SIG-M5 treated with dmso at 0.1 percent for 504 hours (cell line): ENCODE measurements at regions not wholly inside any gene's neighbourhood (a gene's known extent, or its start where the extent isn't known, plus 50 kb on each side); places are given as distances from the start of the nearest gene placed in this dataset.

Experiments used
- DNase-seq: peaks from one replicate; lab custom pipeline; 2025; ENCODE audit not compliant: unreplicated experiment; lab: John Stamatoyannopoulos, UW

DNA sequence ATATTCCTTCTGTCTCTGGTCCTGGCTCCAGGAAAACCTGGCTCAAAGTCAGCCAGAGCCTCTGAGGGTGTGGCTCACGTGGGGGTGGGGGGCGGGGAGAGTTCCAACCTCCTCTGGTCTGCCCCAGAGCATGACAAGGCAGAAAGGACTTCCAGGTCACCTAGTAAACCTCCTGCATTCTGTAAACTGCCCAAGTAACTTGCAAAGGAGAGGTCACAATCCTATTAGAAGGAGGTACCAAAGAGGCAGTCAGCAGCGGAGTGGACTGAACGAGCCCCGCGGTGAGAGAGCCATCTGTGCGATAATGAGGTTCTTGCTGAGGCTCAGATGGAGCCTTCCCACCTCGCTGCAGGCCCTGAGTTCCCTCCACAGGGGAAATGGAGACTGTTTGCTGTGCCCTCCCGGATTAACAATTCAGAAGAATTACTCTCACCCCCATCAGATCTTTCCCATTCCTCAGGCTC lies 58.9 kb upstream of the GATA6 start:
- DNase-seq, result no peak

DNA sequence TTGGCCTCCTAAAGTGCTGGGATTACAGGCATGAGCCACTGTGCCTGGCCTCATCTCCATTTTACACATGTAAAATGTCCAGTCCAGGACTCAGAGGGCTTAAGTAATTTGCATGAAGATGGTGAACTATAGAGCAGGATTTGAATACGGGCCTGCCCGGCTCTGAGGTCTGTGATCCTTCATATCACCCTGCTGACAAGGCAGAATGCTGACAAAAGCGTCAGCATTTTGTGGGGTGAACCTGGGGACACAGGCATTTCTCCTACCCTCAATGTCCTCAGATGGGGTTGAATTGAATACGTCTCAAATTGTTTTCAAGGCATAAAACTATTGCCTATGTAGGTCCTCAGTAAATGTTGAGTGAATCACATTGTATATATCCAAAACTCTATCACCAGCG lies 57.2 kb upstream of the GATA6 start:
- DNase-seq, result no peak

DNA sequence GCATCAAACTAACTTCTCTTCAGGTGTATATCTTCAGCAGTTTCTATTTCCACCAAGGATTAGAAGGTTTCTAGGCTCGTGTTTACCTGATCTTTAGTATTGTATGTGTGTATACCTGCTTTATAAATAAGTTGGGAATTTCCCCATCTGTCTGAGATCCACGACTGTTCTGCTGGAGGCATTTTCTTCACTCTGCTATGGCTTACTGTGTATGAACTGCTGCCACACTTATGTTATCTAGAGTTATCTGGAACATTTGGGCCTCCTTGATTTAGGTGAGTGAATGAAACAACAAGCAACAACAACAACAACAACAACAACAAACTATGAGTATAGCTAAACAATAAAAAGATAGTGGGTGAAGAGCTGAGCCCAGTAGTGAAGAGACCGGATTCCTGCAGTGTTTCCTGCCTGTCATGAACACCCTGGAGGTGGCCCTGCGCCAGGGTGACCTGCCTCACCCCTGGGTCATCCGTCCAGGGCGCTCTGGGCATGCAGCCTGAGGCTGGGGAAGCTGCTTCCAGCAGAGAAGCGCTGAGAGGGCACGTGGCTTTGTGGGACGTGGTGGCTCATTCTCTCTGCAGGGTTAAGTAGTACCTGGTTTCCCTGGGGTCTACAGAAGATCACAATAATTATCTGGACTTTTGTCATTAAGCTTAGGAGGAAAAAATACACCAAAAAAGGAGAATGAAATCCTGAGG lies 56.1 kb upstream of the GATA6 start:
- no peak for DNase-seq

DNA sequence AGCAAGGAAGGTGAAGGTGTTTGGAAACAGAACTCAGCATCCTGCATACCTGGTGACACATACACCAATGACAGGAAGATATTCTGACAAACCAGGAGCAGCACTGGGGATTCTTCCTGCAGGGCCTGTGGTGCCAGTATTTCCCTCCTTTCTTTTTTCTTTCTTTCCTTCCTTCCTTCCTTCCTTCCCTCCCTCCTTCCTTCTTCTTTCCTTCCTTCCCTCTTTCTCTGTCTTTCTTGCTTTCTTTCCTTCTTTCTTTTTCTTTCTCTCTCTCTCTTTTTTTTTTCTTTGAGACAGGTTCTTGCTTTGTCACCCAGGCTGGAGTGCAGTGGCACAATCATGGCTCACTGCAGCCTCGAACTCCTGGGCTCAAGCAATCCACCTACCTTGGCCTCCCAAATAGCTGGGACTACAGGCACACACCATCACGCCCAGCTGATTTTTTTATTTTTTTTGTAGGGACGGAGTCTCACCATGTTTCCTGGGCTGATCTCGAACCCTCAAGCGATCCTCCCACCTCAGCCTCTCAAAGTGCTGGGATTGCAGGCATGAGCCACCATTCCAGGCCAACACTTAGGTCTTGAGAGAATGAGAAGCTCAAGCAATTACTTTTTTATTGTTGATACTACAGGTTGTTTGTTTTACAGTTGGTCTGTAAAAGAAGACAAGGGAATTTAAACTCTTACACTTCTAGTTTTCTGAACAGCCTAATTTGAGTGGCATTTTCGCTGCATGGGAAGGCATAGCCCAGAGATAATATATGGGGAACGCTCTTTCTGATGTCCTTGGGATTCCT lies 54.7 kb upstream of the GATA6 start:
- no peak for DNase-seq

DNA sequence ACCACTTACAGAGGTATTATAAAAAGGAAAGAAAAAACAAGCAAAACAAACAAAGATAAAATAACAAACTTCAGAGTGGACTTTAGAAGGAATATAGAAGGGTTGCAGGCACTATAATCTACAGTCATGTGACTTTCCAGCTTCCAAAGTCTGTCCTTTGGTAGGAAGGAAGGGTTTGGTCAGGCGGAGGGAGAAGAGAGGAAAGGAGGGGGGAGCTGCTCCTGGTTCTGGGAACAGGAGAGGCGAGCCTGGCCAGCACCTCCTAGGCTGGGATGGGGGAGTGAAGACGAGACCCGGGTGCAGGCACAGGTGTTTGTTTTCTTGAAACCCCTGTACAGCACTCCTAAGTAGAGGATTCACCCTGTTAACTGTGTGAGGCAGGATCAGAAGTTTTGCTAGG lies 53.8 kb upstream of the GATA6 start:
- DNase-seq, result no peak
